ENCODE measurements at regions not wholly inside any gene's neighbourhood (a gene's known extent, or its start where the extent isn't known, plus 50 kb on each side); places are given as distances from the start of the nearest gene placed in this dataset.

DNA sequence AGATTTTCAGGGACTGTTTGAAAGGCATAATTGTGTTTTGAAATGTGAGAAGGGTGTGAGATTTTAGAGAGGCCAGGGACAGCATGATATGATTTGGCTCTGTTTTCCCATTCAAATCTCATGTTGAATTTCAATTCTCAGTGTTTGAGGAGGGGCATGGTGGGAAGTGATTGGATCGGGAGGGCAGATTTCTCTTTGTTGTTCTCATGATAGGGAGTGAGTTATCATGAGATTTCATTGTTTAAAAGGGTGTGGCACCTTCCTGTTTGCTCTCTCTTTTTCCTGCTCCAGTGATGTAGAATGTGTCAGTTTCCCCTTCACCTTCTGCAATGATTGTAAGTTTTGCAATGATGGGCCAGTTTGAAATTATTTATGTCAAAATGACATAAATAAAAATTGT is 113.0 kb upstream of the PCDH15 start:
- no peak overlapping the region for H3K4me3 ChIP-seq
- no peaks in the 10 kb centered on the region for H3K4me1 ChIP-seq
- WGBS, 2 donors: 26 to 39% methylated on average over 1 of the region's 1 CpG
- no peak for DNase-seq (ENCODE audit: low spot score in 2 of 2)
- H3K36me3 ChIP-seq: no peaks in the 10 kb centered on the region
- no peaks in the 10 kb centered on the region for H3K27me3 ChIP-seq
- TF ChIP-seq EP300 (IDR thresholded peaks at IDR 0.05) (no peak), POLR2A (IDR thresholded peaks at IDR 0.05) (no peak)
- TF ChIP-seq, protein P1, sequence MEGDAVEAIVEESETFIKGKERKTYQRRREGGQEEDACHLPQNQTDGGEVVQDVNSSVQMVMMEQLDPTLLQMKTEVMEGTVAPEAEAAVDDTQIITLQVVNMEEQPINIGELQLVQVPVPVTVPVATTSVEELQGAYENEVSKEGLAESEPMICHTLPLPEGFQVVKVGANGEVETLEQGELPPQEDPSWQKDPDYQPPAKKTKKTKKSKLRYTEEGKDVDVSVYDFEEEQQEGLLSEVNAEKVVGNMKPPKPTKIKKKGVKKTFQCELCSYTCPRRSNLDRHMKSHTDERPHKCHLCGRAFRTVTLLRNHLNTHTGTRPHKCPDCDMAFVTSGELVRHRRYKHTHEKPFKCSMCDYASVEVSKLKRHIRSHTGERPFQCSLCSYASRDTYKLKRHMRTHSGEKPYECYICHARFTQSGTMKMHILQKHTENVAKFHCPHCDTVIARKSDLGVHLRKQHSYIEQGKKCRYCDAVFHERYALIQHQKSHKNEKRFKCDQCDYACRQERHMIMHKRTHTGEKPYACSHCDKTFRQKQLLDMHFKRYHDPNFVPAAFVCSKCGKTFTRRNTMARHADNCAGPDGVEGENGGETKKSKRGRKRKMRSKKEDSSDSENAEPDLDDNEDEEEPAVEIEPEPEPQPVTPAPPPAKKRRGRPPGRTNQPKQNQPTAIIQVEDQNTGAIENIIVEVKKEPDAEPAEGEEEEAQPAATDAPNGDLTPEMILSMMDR (IDR thresholded peaks at IDR 0.05): no peak
- no peak overlapping the region for H3K27ac ChIP-seq
- H3K9me3 ChIP-seq: peaks cover 0 to 16% (median 0%) of the 10 kb centered on the region in 4 donors

GRCh38 chr10:54909165-54909564 is 108.1 kb upstream of the PCDH15 start:
- no peak overlapping the region for H3K27ac ChIP-seq
- no peaks in the 10 kb centered on the region for H3K4me1 ChIP-seq
- H3K9me3 ChIP-seq: peaks cover 0 to 16% (median 0%) of the 10 kb centered on the region in 4 donors
- H3K36me3 ChIP-seq: no peaks in the 10 kb centered on the region
- no peaks in the 10 kb centered on the region for H3K27me3 ChIP-seq
- WGBS, 2 donors: 87 to 88% methylated on average over 4 of the region's 4 CpGs
- TF ChIP-seq, protein P1 (IDR thresholded peaks at IDR 0.05): no peak
- TF ChIP-seq EP300 (IDR thresholded peaks at IDR 0.05): no peak
- TF ChIP-seq POLR2A (IDR thresholded peaks at IDR 0.05): no peak
- H3K4me3 ChIP-seq: no peak overlapping the region
- DNase-seq (ENCODE audit: low spot score in 2 of 2): no peak

- H3K27ac ChIP-seq: no peak overlapping the region
- H3K27me3 ChIP-seq: no peaks in the 10 kb centered on the region
- no peaks in the 10 kb centered on the region for H3K36me3 ChIP-seq
- H3K4me3 ChIP-seq: no peak overlapping the region
- H3K9me3 ChIP-seq: peaks cover 0 to 10% (median 0%) of the 10 kb centered on the region in 4 donors
- no peak for DNase-seq (ENCODE audit: low spot score in 2 of 2)
- TF ChIP-seq POLR2A (IDR thresholded peaks at IDR 0.05) (no peak), EP300 (IDR thresholded peaks at IDR 0.05) (no peak)
- TF ChIP-seq, protein P1 (IDR thresholded peaks at IDR 0.05): no peak
- whole genome bisulfite sequencing, 2 donors: 85 to 91% methylated on average over 3 of the region's 3 CpGs
- no peaks in the 10 kb centered on the region for H3K4me1 ChIP-seq
Observed at GRCh38 chr10:54908019-54908418, 107.0 kb upstream of the PCDH15 start.

DNA sequence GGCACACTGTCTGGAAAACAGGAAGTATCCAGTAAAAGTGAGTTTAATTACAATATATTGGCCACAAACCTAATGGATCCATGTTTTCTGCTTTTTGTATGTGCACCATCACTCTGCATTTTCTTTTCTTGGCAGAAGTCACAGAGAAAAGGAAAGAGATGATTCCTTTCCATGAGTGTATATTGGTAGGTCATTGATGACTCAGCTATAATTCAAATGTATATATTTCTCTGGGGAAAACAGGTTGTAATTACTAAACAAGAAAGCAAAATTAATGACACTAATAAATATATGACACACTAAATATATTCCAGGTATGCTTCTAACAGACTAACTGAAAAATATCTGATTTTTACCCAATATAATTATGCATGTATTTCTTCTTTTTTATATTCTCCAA is 105.9 kb upstream of the PCDH15 start:
- no peak overlapping the region for H3K4me3 ChIP-seq
- no peaks in the 10 kb centered on the region for H3K36me3 ChIP-seq
- TF ChIP-seq, protein P1 (IDR thresholded peaks at IDR 0.05): no peak
- TF ChIP-seq EP300 (IDR thresholded peaks at IDR 0.05) (no peak), POLR2A (IDR thresholded peaks at IDR 0.05) (no peak)
- no peaks in the 10 kb centered on the region for H3K9me3 ChIP-seq
- no peaks in the 10 kb centered on the region for H3K4me1 ChIP-seq
- no peak overlapping the region for H3K27ac ChIP-seq
- H3K27me3 ChIP-seq: no peaks in the 10 kb centered on the region
- DNase-seq (ENCODE audit: low spot score in 2 of 2): no peak

DNA sequence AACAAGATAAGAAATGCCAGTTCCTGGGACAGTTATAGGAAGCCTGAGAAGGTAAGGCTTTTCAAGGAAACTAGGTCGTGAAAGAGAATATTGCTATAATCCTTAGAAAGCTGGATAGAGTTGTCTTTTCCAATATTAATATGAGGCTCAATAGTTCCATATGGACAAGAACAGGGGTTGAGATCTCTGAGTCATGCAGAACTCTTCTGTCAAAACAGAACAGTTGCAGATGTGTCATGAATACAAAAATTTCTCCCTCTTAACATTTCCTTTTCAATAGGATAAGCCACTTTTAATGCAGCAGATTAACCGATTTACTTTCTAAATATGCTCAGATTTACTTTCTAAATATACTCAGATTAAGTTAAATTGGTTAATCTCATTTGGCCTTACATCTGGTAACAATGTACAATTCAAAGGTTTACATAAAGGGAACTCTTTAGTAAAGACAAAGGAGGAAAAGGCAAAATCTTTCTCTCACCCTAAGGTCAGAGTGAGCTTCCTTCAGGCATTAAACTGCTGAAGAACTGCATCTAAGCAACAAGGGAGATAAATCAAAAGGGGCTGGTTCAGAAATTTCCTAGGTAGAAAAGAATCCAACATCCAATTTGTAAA is 104.7 kb upstream of the PCDH15 start:
- Histone ChIP-seq H3K4me3 (no peak overlapping the region), H3K27ac (no peak overlapping the region), H3K9me3 (no peaks in the 10 kb centered on the region), H3K27me3 (no peaks in the 10 kb centered on the region), H3K4me1 (no peaks in the 10 kb centered on the region), H3K36me3 (no peaks in the 10 kb centered on the region)
- TF ChIP-seq, protein P1 (IDR thresholded peaks at IDR 0.05): no peak
- TF ChIP-seq POLR2A (IDR thresholded peaks at IDR 0.05) (no peak), EP300 (IDR thresholded peaks at IDR 0.05) (no peak)
- DNase-seq (ENCODE audit: low spot score in 2 of 2): no peak
- WGBS, 2 donors: 49 to 52% methylated on average over 2 of the region's 2 CpGs

Measured in tibial nerve (tissue), 4 donors.